CD8-positive, alpha-beta memory T cell (primary cell): ENCODE measurements at regions not wholly inside any gene's neighbourhood (a gene's known extent, or its start where the extent isn't known, plus 50 kb on each side); places are given as distances from the start of the nearest gene placed in this dataset.

ENCODE experiments used
- CTCF ChIA-PET: fragments of 350-600 bp; sonication (Branson Sonifier 250); formaldehyde crosslinking; loops from one replicate; lab custom pipeline; 2021; ENCODE audit warnings: antibody characterized with exemption; lab: Charles Lee
- POLR2A ChIA-PET: fragments of 350-600 bp; sonication (Branson Sonifier 250); formaldehyde crosslinking; loops from one replicate; lab custom pipeline; 2021; ENCODE audit warnings: antibody characterized with exemption; lab: Charles Lee
- DNase-seq, 5 donors: peaks; one replicate each; pipeline versions ENCODE4 v3.0.0 to v3.0.0-alpha.2; 2020 to 2022; ENCODE audit warnings: mixed read lengths in 1 of 5
- H3K27ac ChIP-seq: one replicate; pipeline ENCODE4 v1.7.0; 2013; ENCODE audit warnings: low read depth, mild to moderate bottlenecking, low read length, moderate library complexity
- H3K27me3 ChIP-seq: 2 replicates; pipeline ENCODE4 v1.7.0; 2013; ENCODE audit warnings: low read length, mild to moderate bottlenecking; ENCODE audit not compliant: insufficient read depth, poor library complexity, severe bottlenecking
- H3K36me3 ChIP-seq: 2 replicates; pipeline ENCODE4 v1.7.0; 2013; ENCODE audit warnings: mild to moderate bottlenecking, low read length, moderate library complexity; ENCODE audit not compliant: insufficient read depth
- H3K4me1 ChIP-seq: 2 replicates; pipeline ENCODE4 v1.7.0; 2013; ENCODE audit warnings: mild to moderate bottlenecking, low read length, moderate library complexity; ENCODE audit not compliant: insufficient read depth
- H3K4me3 ChIP-seq: 2 replicates; pipeline ENCODE4 v1.7.0; 2013; ENCODE audit warnings: mild to moderate bottlenecking, low read length
- H3K9me3 ChIP-seq: 2 replicates; pipeline ENCODE4 v1.7.0; 2013; ENCODE audit warnings: mild to moderate bottlenecking, low read length
- H3K27ac Mint-ChIP-seq, 8 donors: one replicate each; pipeline ENCODE4 v1.8.0; 2020 to 2021; ENCODE audit warnings: mixed read lengths in 8 of 8, mild to moderate bottlenecking in 6 of 8, inconsistent platforms in 3 of 8, moderate library complexity in 3 of 8
- H3K27me3 Mint-ChIP-seq, 2 donors: one replicate each; pipeline ENCODE4 v1.8.0; 2020 to 2021; ENCODE audit warnings: mixed read lengths in 2 of 2, mild to moderate bottlenecking in 1 of 2, moderate library complexity in 1 of 2
- H3K36me3 Mint-ChIP-seq, 3 donors: one replicate each; pipeline ENCODE4 v1.8.0; 2020 to 2021; ENCODE audit warnings: mixed read lengths in 3 of 3, inconsistent platforms in 1 of 3, mild to moderate bottlenecking in 1 of 3
- H3K4me1 Mint-ChIP-seq, 3 donors: one replicate each; pipeline ENCODE4 v1.8.0; 2020 to 2021; ENCODE audit warnings: mixed read lengths in 3 of 3, inconsistent platforms in 1 of 3, mild to moderate bottlenecking in 1 of 3
- H3K4me3 Mint-ChIP-seq, 7 donors: one replicate each; pipeline ENCODE4 v1.8.0; 2020 to 2021; ENCODE audit warnings: mixed read lengths in 7 of 7, mild to moderate bottlenecking in 6 of 7, moderate library complexity in 4 of 7, inconsistent platforms in 2 of 7
- H3K9me3 Mint-ChIP-seq, 5 donors: one replicate each; pipeline ENCODE4 v1.8.0; 2020 to 2022; ENCODE audit warnings: mixed read lengths in 5 of 5, mild to moderate bottlenecking in 3 of 5, moderate library complexity in 2 of 5, inconsistent platforms in 1 of 5

DNA sequence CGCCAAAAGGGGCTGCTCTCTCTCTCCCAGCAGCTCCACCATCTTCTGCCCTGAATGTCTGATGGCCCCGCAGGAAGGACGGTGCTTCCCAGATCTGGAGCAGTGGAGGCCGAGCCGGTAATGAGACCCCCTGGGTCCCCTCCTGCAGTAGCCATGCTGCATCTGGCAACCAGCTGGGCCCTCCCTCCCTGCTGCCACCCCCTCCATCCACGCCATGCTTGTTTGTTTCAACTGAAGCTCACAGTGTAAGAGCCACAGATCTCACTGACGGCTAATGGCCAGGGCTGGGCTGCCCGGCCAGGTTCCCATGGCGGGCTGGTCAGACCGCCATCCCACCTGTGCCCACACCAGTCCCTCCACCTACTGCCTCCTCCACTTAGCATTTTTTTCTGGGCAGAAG is 260.8 kb downstream of the UACA start:
- Mint-ChIP-seq H3K36me3 (no peaks in the 10 kb centered on the region), H3K4me1 (peaks cover 33 to 41% (median 37%) of the 10 kb centered on the region in 3 donors), H3K9me3 (peaks cover 0 to 4% (median 0%) of the 10 kb centered on the region in 5 donors), H3K27me3 (peaks cover 0 to 1% of the 10 kb centered on the region in 2 donors), H3K27ac (peak overlapping the region in 1 of 8 donors; percentile 16), H3K4me3 (peak overlapping the region in 1 of 7 donors; percentile 9)
- Histone ChIP-seq H3K9me3 (no peaks in the 10 kb centered on the region), H3K27ac (no peak overlapping the region), H3K4me1 (peaks cover 40% of the 10 kb centered on the region), H3K36me3 (no peaks in the 10 kb centered on the region), H3K27me3 (no peaks in the 10 kb centered on the region), H3K4me3 (no peak overlapping the region)
- CTCF ChIA-PET, result interaction anchor here (0.9 to 3.2 kb wide), 5 partner anchors 10 to 36 kb away, joined by 4 to 16 read pairs (median 7); no protein-coding TSS in a partner anchor
- no peak for DNase-seq
- POLR2A ChIA-PET, result interaction anchor here (0.9 kb wide), 1 partner anchor 403 kb away, joined by 7 read pairs; no protein-coding TSS in a partner anchor

DNA sequence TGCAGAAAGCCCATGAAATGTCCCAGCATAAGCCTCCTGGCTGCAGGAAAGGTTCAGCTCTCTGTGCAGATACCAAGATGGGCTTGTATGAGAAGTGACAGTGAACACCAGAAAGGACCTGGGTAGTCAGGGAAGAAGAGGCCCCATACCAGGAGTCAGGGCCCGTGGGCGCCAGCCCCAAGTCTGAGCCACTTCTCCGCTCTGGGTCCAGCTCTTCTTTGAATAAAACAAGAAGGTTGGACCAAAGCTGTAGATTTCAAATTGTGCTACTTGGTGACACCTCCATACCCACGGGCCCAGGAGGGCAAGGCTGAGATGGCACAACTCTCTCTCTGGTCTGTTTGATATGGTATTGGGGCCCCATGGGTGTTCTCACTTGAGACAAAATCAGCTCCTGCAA is 261.5 kb downstream of the UACA start:
- Mint-ChIP-seq H3K27me3 (peaks cover 0 to 1% of the 10 kb centered on the region in 2 donors), H3K27ac (peak overlapping the region in 1 of 8 donors; percentile 66), H3K9me3 (no peaks in the 10 kb centered on the region), H3K4me3 (no peak overlapping the region), H3K36me3 (no peaks in the 10 kb centered on the region), H3K4me1 (peaks cover 35 to 45% (median 44%) of the 10 kb centered on the region in 3 donors)
- Histone ChIP-seq H3K27me3 (no peaks in the 10 kb centered on the region), H3K4me3 (no peak overlapping the region), H3K9me3 (no peaks in the 10 kb centered on the region), H3K36me3 (no peaks in the 10 kb centered on the region), H3K4me1 (peaks cover 40% of the 10 kb centered on the region), H3K27ac (no peak overlapping the region)
- DNase-seq, result no peak
- ChIA-PET CTCF (interaction anchor here (1.8 to 3.2 kb wide), 4 partner anchors 9 to 35 kb away, joined by 5 to 16 read pairs (median 8); no protein-coding TSS in a partner anchor), POLR2A (interaction anchor here (0.6 to 0.9 kb wide), 2 partner anchors 15 to 402 kb away, joined by 3 to 7 read pairs; no protein-coding TSS in a partner anchor)

- Histone ChIP-seq H3K36me3 (no peaks in the 10 kb centered on the region), H3K27me3 (no peaks in the 10 kb centered on the region), H3K27ac (no peak overlapping the region), H3K9me3 (no peaks in the 10 kb centered on the region), H3K4me3 (no peak overlapping the region), H3K4me1 (peaks cover 42% of the 10 kb centered on the region)
- ChIA-PET CTCF (interaction anchor here (2.2 to 3.2 kb wide), 3 partner anchors 11 to 34 kb away, joined by 7 to 16 read pairs (median 9); no protein-coding TSS in a partner anchor), POLR2A (no interaction called here)
- peaks cover 0 to 2% of the 10 kb centered on the region in 2 donors for H3K27me3 Mint-ChIP-seq
- H3K9me3 Mint-ChIP-seq, result no peaks in the 10 kb centered on the region
- peaks cover 35 to 51% (median 47%) of the 10 kb centered on the region in 3 donors for H3K4me1 Mint-ChIP-seq
- H3K27ac Mint-ChIP-seq, result no peak overlapping the region
- H3K36me3 Mint-ChIP-seq, result no peaks in the 10 kb centered on the region
- H3K4me3 Mint-ChIP-seq, result no peak overlapping the region
- DNase-seq, result no peak
Observed at GRCh38 chr15:70501121-70501727, 262.1 kb downstream of the UACA start.

- H3K36me3 ChIP-seq, result no peaks in the 10 kb centered on the region
- Mint-ChIP-seq H3K4me3 (no peak overlapping the region), H3K27ac (no peak overlapping the region), H3K36me3 (no peaks in the 10 kb centered on the region), H3K27me3 (peaks cover 0 to 2% of the 10 kb centered on the region in 2 donors), H3K4me1 (peaks cover 38 to 52% (median 50%) of the 10 kb centered on the region in 3 donors), H3K9me3 (no peaks in the 10 kb centered on the region)
- H3K4me1 ChIP-seq, result peaks cover 41% of the 10 kb centered on the region
- CTCF ChIA-PET, result interaction anchor here (1.0 to 3.2 kb wide), 3 partner anchors 11 to 35 kb away, joined by 4 to 16 read pairs (median 5); no protein-coding TSS in a partner anchor
- H3K27me3 ChIP-seq, result no peaks in the 10 kb centered on the region
- DNase-seq, result no peak
- POLR2A ChIA-PET, result no interaction called here
- no peaks in the 10 kb centered on the region for H3K9me3 ChIP-seq
- H3K4me3 ChIP-seq, result no peak overlapping the region
- H3K27ac ChIP-seq, result no peak overlapping the region
Observed at GRCh38 chr15:70499791-70500190, 263.6 kb downstream of the UACA start.

DNA sequence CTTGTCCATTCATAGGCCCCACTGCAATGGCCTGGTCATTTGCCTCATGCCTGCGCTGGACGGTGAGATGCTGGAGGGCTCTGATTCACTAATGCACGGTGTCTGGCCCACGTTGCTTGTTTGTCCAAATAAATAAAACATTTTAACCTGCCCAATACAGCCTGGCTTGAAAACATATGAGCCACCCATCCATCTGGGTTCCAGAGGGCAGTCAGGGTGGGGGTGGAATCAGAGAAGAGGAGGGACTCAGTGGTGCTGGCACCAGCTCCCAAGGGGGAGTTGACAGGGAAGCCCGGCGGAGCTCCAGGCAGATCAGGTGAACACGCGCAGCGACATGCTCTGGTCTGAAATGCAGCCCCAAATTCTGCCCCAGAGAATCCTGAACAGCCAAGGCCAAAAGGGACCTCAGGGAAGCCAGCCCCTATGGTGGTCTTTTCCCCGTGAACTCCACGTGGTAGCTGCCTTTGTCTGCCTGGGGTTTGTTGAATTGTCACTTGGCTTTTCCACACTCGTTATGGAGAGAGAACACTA is 265.2 kb downstream of the UACA start:
- no peak overlapping the region for H3K4me3 Mint-ChIP-seq
- no peaks in the 10 kb centered on the region for H3K27me3 ChIP-seq
- H3K27me3 Mint-ChIP-seq, result peaks cover 0 to 2% of the 10 kb centered on the region in 2 donors
- no peaks in the 10 kb centered on the region for H3K9me3 ChIP-seq
- peaks cover 41% of the 10 kb centered on the region for H3K4me1 ChIP-seq
- no peaks in the 10 kb centered on the region for H3K36me3 ChIP-seq
- H3K9me3 Mint-ChIP-seq, result no peaks in the 10 kb centered on the region
- ChIA-PET POLR2A (no interaction called here), CTCF (no interaction called here)
- no peak overlapping the region for H3K27ac ChIP-seq
- H3K4me3 ChIP-seq, result no peak overlapping the region
- no peaks in the 10 kb centered on the region for H3K36me3 Mint-ChIP-seq
- H3K4me1 Mint-ChIP-seq, result peaks cover 38 to 51% (median 50%) of the 10 kb centered on the region in 3 donors
- DNase-seq, result no peak
- H3K27ac Mint-ChIP-seq, result no peak overlapping the region

DNA sequence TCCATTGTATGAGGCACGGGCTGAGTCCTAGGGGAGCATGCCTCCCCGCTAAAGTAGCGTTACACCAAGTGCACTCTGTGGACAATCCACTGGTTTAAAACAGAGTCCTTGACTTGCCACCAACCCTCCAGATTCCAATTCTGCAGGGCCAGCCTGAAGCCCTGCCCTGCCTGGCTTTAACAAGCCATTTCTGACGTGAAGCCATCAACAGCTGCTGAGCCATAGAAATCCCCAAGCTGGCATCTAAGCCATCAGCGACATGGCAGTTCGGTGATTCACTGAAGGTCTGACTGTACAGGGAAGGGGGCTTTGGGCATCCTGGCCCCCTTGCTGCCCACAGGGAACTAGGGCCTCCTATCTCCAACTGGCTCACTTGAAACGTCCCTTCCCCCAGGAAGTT is 265.7 kb downstream of the UACA start:
- H3K4me1 Mint-ChIP-seq, result peaks cover 37 to 51% (median 50%) of the 10 kb centered on the region in 3 donors
- peaks cover 0 to 5% of the 10 kb centered on the region in 2 donors for H3K27me3 Mint-ChIP-seq
- Histone ChIP-seq H3K27ac (no peak overlapping the region), H3K27me3 (no peaks in the 10 kb centered on the region), H3K36me3 (no peaks in the 10 kb centered on the region), H3K4me1 (peaks cover 41% of the 10 kb centered on the region), H3K4me3 (no peak overlapping the region), H3K9me3 (no peaks in the 10 kb centered on the region)
- CTCF ChIA-PET, result interaction anchor here (1.4 kb wide), 1 partner anchor 30 kb away, joined by 3 read pairs; no protein-coding TSS in a partner anchor
- POLR2A ChIA-PET, result no interaction called here
- H3K27ac Mint-ChIP-seq, result no peak overlapping the region
- no peak for DNase-seq
- no peaks in the 10 kb centered on the region for H3K36me3 Mint-ChIP-seq
- no peak overlapping the region for H3K4me3 Mint-ChIP-seq
- H3K9me3 Mint-ChIP-seq, result no peaks in the 10 kb centered on the region

DNA sequence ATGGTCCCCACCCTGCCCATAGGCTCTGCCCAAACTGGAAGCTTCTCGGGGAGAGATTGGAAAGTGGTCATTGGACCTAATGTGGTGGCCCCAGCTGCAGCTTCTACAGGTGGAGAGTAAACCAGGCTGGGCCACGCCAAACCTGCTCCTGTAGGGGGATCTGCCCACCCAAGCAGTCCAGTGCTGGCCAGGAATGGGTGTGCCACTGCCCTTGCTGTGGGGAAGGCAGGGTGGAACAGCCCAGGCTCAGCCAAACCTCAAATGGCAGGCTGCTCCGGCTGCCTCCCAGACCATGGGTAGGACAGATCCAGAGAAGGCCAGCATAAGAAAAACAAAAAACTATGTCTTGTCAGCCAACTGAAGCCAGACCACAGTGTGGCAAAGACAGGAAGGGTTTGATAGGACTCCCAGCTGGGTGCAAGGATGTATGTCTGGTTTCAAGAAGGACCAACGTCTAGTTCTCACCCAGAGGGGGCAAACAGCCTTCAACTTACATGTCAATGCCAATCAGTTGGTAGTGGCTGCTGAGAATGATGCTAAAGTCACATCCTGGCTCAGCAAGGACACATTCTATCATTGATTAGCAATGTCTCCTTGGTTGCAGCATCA is 267.3 kb downstream of the UACA start:
- no peak overlapping the region for H3K4me3 ChIP-seq
- Mint-ChIP-seq H3K27ac (no peak overlapping the region), H3K4me3 (no peak overlapping the region), H3K9me3 (peaks cover 0 to 1% (median 0%) of the 10 kb centered on the region in 5 donors), H3K4me1 (peaks cover 49 to 61% (median 59%) of the 10 kb centered on the region in 3 donors), H3K27me3 (peaks cover 0 to 10% of the 10 kb centered on the region in 2 donors), H3K36me3 (no peaks in the 10 kb centered on the region)
- no peak overlapping the region for H3K27ac ChIP-seq
- DNase-seq, result no peak
- ChIA-PET POLR2A (no interaction called here), CTCF (interaction anchor here (1.1 to 1.5 kb wide), 4 partner anchors 10 to 29 kb away, joined by 3 to 4 read pairs (median 3); no protein-coding TSS in a partner anchor)
- no peaks in the 10 kb centered on the region for H3K27me3 ChIP-seq
- H3K4me1 ChIP-seq, result peaks cover 47% of the 10 kb centered on the region
- no peaks in the 10 kb centered on the region for H3K9me3 ChIP-seq
- no peaks in the 10 kb centered on the region for H3K36me3 ChIP-seq
